Posterior vena cava (tissue), 2 donors: ENCODE measurements at regions not wholly inside any gene's neighbourhood (a gene's known extent, or its start where the extent isn't known, plus 50 kb on each side); places are given as distances from the start of the nearest gene placed in this dataset.
"Not testable (repeated sequence)": the region's sequence is repeated elsewhere in the genome, so short reads cannot be mapped to it uniquely, and the experiment has no call there.

ENCODE experiments used
- DNase-seq: peaks from one replicate; pipeline ENCODE4 v3.0.0-alpha.2; 2020; ENCODE audit warnings: low spot score
- intact Hi-C, 2 donors: fragments of 100-400 bp; cut with DNase I; formaldehyde crosslinking; loops; one replicate each; pipeline versions ENCODE4 v1.14.1 to v1.14.2; 2022 to 2023
- donor health status: DM: yes; HTN: yes; CAD: no.
- donor health status: DM: yes; HTN: yes; CAD: no.

- intact Hi-C loops = no loop called here
- no peak for DNase-seq
Observed at GRCh38 chr6:137402143-137402680, 92.0 kb downstream of the OLIG3 start.

- DNase-seq = no peak
- intact Hi-C loops = no loop called here
Observed at GRCh38 chr6:137401088-137401487, 93.1 kb downstream of the OLIG3 start.

GRCh38 chr6:137399881-137400443 lies 94.2 kb downstream of the OLIG3 start:
- no peak for DNase-seq
- intact Hi-C loops = no loop called here

GRCh38 chr6:137395316-137395715 lies 98.9 kb downstream of the OLIG3 start:
- no peak for DNase-seq
- intact Hi-C loops = no loop called here

GRCh38 chr6:137391061-137391814 lies 103.0 kb downstream of the OLIG3 start:
- intact Hi-C loops = no loop called here
- no peak for DNase-seq

GRCh38 chr6:137390334-137390733 lies 103.9 kb downstream of the OLIG3 start:
- intact Hi-C loops = no loop called here
- DNase-seq = no peak

GRCh38 chr6:137389150-137389704 lies 105.0 kb downstream of the OLIG3 start:
- intact Hi-C loops = no loop called here
- DNase-seq = no peak

- intact Hi-C loops = no loop called here
Observed at GRCh38 chr6:137387096-137387764, 107.0 kb downstream of the OLIG3 start.

GRCh38 chr6:137383287-137383686 lies 110.9 kb downstream of the OLIG3 start:
- DNase-seq, intact Hi-C loops: not testable (repeated sequence)

More at GRCh38 chr6:137387096-137387764, 107.0 kb downstream of the OLIG3 start:
- no peak for DNase-seq

- intact Hi-C loops = no loop called here
- no peak for DNase-seq
Observed at GRCh38 chr6:137378090-137378369, 116.2 kb downstream of the OLIG3 start.

- intact Hi-C loops = no loop called here
- DNase-seq = no peak
Observed at GRCh38 chr6:137373296-137373695, 120.9 kb downstream of the OLIG3 start.

- intact Hi-C loops = no loop called here
- DNase-seq = no peak
Observed at GRCh38 chr6:137372532-137372931, 121.7 kb downstream of the OLIG3 start.

GRCh38 chr6:137371634-137372016 lies 122.6 kb downstream of the OLIG3 start:
- intact Hi-C loops = no loop called here
- DNase-seq = no peak

GRCh38 chr6:137370871-137371633 lies 123.1 kb downstream of the OLIG3 start:
- no peak for DNase-seq
- intact Hi-C loops = no loop called here

- intact Hi-C loops = no loop called here
- no peak for DNase-seq
Observed at GRCh38 chr6:137369136-137369535, 125.1 kb downstream of the OLIG3 start.

GRCh38 chr6:137365707-137366437 lies 128.3 kb downstream of the OLIG3 start:
- no peak for DNase-seq
- intact Hi-C loops = no loop called here

- intact Hi-C loops = no loop called here
Observed at GRCh38 chr6:137363805-137364138, 130.4 kb downstream of the OLIG3 start.

GRCh38 chr6:137362878-137363804 lies 131.1 kb downstream of the OLIG3 start:
- no peak for DNase-seq
- intact Hi-C loops = no loop called here

More at GRCh38 chr6:137363805-137364138, 130.4 kb downstream of the OLIG3 start:
- no peak for DNase-seq
